ENCODE measurements at regions not wholly inside any gene's neighbourhood (a gene's known extent, or its start where the extent isn't known, plus 50 kb on each side); places are given as distances from the start of the nearest gene placed in this dataset.

GRCh38 chr6:151757506-151757955, 50.0 kb upstream of the ESR1 start:
- TF ChIP-seq, protein P1, sequence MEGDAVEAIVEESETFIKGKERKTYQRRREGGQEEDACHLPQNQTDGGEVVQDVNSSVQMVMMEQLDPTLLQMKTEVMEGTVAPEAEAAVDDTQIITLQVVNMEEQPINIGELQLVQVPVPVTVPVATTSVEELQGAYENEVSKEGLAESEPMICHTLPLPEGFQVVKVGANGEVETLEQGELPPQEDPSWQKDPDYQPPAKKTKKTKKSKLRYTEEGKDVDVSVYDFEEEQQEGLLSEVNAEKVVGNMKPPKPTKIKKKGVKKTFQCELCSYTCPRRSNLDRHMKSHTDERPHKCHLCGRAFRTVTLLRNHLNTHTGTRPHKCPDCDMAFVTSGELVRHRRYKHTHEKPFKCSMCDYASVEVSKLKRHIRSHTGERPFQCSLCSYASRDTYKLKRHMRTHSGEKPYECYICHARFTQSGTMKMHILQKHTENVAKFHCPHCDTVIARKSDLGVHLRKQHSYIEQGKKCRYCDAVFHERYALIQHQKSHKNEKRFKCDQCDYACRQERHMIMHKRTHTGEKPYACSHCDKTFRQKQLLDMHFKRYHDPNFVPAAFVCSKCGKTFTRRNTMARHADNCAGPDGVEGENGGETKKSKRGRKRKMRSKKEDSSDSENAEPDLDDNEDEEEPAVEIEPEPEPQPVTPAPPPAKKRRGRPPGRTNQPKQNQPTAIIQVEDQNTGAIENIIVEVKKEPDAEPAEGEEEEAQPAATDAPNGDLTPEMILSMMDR (IDR thresholded peaks at IDR 0.05): no peak
- TF ChIP-seq POLR2A (IDR thresholded peaks at IDR 0.05): no peak
